IPS-NIHi7 (cell line): ENCODE measurements at regions not wholly inside any gene's neighbourhood (a gene's known extent, or its start where the extent isn't known, plus 50 kb on each side); places are given as distances from the start of the nearest gene placed in this dataset.

Experiments used
- DNase-seq: peaks from one replicate; pipeline ENCODE4 v3.0.0; 2012; ENCODE audit warnings: mixed read lengths; ENCODE audit errors: extremely low spot score

- DNase-seq, result no peak
Measured at GRCh38 chr19:28024920-28025319, 1188.0 kb downstream of the UQCRFS1 start.

GRCh38 chr19:28023064-28023463, 1189.9 kb downstream of the UQCRFS1 start:
- DNase-seq, result no peak

GRCh38 chr19:28022506-28022905, 1190.4 kb downstream of the UQCRFS1 start:
- no peak for DNase-seq

DNA sequence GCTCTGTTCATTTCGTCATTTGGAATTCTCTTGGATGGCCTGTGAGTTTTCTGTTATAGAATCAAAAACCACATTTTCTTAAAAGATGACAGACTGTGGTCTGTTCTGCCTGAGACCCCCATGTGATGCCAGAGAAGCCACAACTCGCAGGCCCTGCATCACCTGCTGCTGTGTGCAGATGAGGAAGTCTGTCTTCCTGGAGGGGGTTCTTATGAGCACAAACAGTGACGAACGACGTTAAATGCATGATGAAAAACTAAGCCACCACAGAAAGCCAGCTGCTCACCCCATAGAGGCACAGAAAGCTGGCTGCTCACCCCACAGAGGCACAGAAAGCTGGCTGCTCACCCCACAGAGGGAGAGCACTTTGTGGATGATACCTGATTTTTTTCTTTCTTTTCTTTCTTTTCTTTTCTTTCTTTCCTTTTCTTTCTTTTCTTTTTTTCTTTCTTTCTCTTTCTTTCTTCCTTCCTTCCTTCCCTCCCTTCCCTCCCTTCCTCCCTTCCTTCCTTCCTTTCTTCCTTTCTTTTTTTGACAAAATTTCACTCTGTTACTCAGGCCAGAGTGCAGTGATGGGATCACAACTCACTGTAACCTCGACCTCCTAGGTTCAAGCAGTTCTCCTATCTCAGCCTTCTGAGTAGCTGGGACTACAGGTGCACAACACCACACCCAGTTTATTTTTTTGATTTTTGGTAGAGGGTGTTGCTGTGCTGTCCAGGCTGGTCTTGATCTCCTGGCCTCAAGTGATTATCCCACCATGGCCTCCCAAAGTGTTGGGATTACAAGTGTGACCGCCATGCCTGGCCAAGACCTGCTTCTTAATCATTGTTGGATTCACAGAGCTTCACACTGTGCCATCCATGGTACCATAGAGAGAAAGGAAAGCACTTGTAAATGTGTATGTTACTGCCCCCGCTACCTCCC, 1191.4 kb downstream of the UQCRFS1 start:
- DNase-seq, result no peak

DNA sequence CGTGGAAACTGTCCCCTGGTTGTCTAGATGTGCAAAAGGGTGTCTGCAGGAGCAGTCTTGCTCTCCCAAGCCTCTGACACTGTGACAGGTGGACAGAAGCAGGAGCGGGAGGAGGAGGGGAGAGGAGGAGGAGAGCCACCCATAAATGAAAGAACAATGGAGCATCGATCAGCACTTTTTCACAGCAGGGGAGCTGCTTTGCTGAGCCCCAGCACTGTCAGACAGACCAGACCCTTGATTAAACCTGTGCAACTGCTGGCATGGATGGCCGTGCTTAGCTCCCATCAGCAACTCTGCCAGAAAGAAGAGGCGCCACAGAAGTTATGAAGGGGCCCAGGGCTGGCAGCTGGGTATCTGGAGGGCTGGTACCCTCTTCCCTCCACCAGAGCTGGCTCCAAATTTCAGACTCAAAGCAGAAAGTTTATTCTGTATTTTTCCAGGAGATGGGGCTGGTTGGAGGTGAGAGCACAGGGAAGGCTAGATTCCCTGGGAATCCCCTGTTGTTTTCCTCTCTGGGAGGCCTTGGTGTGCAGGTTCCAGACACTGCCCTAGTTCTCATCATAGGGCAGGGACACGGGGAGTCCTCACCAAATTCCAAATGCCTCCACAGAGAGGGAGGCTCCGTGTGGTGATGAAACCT, 1192.2 kb downstream of the UQCRFS1 start:
- no peak for DNase-seq

DNA sequence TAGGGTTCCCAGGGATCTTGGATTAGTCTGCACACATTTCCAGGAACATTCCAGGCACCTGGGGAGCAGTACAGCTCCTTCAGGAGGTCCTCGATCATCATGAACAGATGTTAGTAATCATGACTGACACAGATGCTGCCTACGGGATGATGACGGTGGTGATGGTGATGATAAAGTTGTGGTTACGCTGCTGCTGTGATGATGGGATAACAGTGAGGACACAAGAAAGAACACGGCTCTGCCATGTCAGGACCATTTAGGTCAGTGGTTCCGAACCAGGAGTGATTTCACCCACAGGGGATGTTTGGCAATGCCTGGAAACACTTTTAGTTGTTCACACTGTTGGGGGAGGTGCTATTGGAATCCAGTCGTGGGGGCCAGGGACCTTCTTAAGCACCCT, 1193.0 kb downstream of the UQCRFS1 start:
- DNase-seq, result no peak

GRCh38 chr19:28019371-28019770, 1193.6 kb downstream of the UQCRFS1 start:
- no peak for DNase-seq

- no peak for DNase-seq
Measured at GRCh38 chr19:28018499-28018898, 1194.5 kb downstream of the UQCRFS1 start.

GRCh38 chr19:28014615-28015405, 1198.1 kb downstream of the UQCRFS1 start:
- DNase-seq, result no peak

GRCh38 chr19:28012361-28012760, 1200.6 kb downstream of the UQCRFS1 start:
- peak; percentile 78 for DNase-seq

- no peak for DNase-seq
Measured at GRCh38 chr19:28010656-28011055, 1202.3 kb downstream of the UQCRFS1 start.

DNA sequence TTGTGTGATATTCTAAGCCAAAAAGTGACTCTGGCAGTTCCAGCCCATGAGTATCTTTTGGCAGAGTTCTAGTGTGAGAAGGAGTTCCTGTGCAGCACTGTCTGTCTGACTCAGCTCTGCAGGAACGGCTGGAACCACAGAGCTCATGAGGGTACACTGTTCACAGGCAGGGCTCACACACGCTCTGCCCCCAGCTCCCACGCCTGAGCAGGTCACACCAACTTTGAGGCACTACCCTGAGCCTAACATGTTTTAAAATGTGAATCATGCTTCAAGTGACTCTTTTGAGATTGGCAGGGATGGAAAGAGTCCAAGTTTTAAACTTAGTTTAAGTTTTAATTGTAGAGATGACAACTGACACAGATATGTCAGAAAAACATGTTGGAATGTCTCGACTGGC, 1203.3 kb downstream of the UQCRFS1 start:
- no peak for DNase-seq

DNA sequence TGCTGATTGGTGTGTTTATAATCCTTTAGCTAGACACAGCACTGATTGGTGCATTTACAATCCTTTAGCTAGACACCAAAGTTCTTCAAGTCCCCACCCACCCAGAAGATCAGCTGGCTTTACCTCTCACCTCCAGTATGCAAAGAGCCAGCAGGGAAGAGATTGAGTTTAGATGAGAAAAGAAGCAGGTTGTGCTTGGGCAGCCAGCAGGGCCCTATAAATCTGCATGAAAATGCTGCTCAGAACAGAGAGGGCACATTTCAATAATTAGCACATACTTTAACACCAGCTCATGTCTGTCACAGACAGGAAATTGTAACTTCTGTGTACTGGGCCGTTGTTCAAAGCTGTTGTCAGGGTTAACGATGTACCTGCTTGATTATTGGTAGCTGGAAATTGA, 1204.3 kb downstream of the UQCRFS1 start:
- no peak for DNase-seq

- DNase-seq, result no peak
Measured at GRCh38 chr19:28003543-28003942, 1209.4 kb downstream of the UQCRFS1 start.

GRCh38 chr19:27997069-27997468, 1215.9 kb downstream of the UQCRFS1 start:
- no peak for DNase-seq

DNA sequence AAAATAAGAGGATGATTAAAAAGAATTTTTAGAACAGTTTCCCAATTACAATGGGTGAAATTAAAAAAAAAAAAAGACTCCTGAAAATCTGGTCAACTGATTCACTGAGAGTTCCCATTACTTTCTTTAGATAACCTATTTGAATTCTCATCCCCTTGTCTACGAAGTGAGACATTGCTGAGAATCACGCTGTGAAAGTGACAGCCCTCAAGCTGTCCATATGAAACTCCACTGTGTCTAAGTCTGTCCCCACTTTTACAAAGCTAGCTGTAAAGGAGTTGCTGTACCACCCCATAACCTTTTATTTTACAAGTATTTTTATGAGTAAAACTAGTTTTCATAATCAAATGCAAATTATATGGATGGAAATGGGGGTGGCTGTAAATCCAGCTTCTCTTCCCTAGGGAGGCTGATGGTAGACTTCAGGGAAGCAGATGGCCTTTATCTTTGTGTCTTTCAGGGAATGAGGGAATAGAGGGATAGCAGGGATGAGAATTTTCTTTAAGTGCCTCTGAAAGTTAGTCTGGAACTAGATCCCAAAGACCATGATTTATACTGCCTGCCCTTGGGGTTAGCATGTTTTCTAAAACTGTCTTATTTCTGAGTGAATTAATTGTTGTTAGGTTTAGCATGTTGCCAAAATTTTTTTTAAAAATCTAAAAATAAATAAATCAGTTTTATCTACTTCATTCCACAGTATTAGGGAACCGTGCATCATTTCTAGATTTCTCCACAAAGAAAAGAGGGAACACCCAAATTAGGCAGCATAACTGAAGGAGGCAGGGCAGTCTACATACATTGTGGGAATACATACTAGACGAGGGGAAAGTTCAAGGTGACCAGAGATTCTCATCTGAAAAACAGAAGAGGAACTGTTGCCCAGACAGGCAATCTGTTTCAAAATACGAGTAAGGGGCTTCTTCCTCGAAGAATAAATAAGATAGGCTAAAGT, 1219.1 kb downstream of the UQCRFS1 start:
- DNase-seq, result no peak

- no peak for DNase-seq
Measured at GRCh38 chr19:27986299-27986698, 1226.7 kb downstream of the UQCRFS1 start.

DNA sequence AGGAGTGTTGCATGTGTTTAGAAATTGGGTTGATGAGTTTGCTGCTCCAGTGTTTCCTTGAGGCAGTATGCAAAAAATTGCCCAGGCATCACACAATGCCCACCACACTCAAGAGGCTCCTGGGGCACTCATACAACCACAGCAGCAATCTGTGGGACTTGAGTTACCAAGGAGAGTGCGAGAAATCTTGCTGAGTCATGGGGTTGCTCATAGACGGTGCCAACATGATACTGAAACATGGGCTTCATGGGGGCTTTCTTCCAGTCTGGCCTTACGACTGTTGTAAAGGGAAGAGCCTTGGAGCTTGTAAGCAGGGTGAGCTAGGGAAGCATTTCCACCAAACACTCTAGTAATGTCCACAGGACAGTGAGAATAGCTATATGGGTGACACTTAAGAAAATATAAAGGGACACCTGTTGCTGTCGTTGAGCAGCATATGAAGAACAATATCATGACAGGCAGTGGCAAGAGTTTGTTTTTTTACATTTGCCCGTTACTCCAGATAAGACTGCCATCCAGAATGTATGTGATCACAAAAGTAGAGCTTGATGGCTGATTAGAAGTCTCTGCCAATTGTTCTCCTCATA, 1237.4 kb downstream of the UQCRFS1 start:
- no peak for DNase-seq

DNA sequence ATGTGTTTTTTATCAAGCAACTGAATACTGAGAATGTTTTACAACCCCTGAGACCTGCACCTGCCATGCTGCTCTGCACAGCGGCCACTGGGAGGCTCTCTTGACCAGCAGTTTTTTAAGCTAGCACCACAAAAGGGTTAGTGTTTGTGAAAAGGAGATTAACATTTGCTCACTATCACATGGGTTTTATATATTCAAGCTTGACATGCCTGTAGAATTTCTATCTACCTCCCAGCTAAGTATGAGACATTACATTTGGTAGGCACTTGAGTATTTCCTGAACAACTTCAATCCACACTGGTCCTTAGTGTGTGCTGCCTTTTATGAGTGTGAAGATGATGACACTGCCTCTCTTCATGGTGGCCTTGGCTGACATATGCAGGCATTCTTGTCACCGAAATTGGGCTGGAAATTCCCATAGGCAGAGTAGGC, 1238.9 kb downstream of the UQCRFS1 start:
- DNase-seq, result peak; percentile 53

DNA sequence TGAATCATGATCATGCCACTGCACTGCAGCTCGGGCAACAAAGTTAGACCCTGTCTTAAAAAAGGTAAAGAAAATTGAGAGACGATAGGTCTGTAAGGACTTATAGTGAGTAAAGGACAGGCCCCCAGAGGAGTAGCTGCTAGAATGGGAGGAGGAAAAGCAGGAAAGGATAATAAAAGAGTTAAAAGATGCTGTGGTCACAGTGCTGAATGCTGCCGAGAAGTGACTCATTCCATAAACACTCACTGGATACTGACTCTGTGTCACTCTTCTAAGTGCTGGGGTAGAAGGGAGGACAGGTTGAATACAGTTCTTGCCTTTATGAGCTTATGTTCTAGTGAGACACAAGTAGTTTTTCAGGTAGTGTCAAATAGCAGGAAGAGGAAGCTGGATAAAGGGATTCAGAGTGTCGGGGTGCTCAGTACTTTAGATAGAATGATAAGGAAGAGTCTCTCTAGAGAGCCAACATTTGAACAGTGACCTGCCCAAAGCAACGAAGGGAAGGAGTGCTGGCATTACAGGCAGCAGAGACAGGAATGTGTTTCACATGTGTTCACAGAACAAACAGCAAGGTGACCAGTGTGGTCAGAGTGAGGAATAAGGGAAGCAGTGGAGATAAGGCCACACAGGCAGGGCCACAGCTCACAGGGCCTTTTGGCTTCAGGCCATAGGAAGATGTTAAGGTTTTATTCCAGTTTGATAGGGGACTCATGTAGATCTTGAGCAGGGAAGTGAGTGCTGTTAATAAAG, 1240.5 kb downstream of the UQCRFS1 start:
- peak; percentile 14 for DNase-seq
